Right lung (tissue), 2 donors: ENCODE measurements at regions not wholly inside any gene's neighbourhood (a gene's known extent, or its start where the extent isn't known, plus 50 kb on each side); places are given as distances from the start of the nearest gene placed in this dataset.

ENCODE experiments used
- DNase-seq, 2 donors: peaks; one replicate each; pipeline ENCODE4 v3.0.0-alpha.2; 2013

DNA sequence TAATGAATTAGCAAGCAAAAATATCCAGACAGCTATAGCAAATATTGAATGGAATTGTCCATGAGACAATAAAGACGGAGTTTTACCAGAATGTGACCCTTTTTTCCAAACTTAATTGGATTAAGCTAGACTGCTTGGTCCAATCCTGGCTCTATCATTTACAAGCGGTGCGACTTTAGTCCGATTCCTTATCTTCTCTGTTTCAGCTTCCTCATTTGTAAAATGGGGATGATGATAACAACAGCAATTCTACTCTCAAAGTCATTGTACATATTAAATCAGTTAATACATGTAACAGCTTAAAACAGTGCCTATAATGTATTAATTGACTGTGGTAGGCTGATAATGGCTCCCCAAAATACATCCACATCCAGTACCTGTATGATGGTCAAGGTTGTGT lies 62.1 kb upstream of the CRBN start:
- DNase-seq: no peak

DNA sequence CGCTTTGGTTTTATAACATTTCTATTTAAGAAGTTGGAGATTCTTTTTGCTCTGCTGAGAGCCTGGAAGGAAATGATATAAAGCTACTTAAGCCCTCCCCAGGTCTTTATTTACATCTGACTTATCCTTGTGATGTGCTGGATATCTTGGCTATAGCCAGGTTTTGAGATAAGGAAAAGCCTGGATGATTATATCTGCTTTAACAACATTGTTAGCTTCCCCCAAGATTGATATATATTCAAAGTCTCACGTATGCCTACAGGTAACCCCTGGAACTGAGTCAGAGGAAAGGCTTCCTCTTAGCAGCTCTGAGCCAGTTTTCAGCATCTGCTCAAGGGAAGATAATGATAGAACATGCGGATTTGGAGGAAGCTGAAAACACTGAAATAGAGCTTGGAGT lies 61.5 kb upstream of the CRBN start:
- no peak for DNase-seq

DNA sequence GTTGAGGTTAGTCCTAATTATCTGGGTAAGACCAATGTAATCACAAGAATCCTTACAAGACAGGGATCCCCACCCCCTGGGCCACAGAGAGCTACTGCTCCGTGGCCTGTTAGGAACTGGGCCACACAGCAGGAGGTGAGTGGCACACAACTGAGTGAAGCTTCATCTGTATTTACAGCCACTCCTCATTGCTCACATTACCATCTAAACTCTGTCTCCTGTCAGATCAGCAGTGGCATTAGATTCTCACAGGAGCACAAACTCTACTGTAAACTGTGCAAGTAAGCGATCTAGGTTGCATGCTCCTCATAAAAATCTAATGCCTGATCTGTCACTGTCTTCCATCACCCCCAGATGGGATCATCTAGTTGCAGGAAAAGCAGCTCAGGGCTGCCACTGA lies 58.5 kb upstream of the CRBN start:
- no peak for DNase-seq

DNA sequence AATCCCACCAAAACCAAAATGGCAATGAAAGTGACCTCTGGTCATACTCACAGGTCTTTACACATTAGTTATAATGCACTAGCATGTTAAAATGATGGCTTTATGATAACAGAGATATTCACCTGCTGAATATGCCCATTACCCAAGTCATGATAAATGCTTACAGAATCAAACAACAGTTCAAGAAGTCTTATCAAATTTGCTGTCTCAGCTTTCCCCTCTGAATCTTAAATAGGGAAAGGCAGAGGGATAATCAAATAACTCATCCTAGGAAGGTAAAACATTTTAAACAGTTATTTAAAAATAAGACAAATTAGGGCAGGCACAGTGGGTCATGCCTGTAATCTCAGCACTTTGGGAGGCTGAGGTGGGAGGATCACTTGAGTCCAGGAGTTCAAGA lies 52.8 kb upstream of the CRBN start:
- no peak for DNase-seq
